HFF-Myc (cell line): ENCODE measurements at regions not wholly inside any gene's neighbourhood (a gene's known extent, or its start where the extent isn't known, plus 50 kb on each side); places are given as distances from the start of the nearest gene placed in this dataset.

Source experiments
- DNase-seq: peaks from one replicate; pipeline ENCODE4 v3.0.0-alpha.2; 2011; ENCODE audit warnings: low read depth; ENCODE audit errors: extremely low read depth
- H3K4me3 ChIP-seq: replicated peaks from 2 replicates; pipeline ENCODE4 v1.5.1; 2011; ENCODE audit warnings: low read depth, mild to moderate bottlenecking, control low read depth, low read length
- TF ChIP-seq, protein P1 (sequence below): IDR thresholded peaks from 2 replicates; pipeline ENCODE4 v1.5.1; 2012; ENCODE audit warnings: mild to moderate bottlenecking, low read depth, low read length, control low read depth; ENCODE audit errors: missing control alignments

DNA sequence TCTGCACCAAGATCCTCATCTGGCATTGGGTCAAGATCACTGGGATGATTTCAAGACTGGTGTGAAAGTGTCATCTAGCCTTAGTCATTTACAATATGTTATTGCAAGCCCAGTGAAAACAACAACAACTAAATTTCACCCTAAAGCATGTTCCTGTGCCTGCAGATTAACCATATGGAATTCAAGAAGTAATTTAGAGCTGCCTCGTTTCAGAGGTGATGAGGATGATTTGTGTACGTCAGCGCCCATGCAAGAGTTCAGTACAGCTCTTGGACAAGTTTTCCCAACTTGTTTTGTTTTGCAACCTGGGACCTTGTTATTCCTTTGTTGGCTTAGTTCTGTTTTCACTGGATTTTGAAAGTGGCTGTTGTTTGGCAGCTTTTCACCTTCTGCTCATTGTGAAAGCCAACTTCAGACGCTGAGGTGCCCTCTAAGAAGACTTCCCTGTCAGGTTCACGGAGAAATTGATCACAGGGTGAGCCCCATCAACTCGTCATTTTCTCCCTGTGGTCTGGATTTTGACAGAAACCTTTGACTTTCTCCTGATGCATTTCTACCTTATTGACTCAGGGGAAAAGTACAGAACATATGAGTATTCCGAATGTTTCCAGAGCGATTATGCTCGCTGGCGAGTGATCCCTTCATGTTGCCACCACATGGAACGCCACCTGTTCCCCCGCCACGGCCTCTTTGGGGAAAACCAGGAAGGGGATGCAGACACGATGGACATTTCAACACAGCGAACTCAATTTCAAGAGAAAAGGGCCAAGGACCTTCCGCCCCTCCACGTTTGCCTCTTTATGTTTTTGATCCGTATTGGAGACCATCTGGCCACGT, 85.6 kb downstream of the FOXL1 start:
- TF ChIP-seq, protein P1, sequence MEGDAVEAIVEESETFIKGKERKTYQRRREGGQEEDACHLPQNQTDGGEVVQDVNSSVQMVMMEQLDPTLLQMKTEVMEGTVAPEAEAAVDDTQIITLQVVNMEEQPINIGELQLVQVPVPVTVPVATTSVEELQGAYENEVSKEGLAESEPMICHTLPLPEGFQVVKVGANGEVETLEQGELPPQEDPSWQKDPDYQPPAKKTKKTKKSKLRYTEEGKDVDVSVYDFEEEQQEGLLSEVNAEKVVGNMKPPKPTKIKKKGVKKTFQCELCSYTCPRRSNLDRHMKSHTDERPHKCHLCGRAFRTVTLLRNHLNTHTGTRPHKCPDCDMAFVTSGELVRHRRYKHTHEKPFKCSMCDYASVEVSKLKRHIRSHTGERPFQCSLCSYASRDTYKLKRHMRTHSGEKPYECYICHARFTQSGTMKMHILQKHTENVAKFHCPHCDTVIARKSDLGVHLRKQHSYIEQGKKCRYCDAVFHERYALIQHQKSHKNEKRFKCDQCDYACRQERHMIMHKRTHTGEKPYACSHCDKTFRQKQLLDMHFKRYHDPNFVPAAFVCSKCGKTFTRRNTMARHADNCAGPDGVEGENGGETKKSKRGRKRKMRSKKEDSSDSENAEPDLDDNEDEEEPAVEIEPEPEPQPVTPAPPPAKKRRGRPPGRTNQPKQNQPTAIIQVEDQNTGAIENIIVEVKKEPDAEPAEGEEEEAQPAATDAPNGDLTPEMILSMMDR, result no peak
- H3K4me3 ChIP-seq, result no peak overlapping the region; the same call in 1 of the 2 replicates
- DNase-seq, result no peak

DNA sequence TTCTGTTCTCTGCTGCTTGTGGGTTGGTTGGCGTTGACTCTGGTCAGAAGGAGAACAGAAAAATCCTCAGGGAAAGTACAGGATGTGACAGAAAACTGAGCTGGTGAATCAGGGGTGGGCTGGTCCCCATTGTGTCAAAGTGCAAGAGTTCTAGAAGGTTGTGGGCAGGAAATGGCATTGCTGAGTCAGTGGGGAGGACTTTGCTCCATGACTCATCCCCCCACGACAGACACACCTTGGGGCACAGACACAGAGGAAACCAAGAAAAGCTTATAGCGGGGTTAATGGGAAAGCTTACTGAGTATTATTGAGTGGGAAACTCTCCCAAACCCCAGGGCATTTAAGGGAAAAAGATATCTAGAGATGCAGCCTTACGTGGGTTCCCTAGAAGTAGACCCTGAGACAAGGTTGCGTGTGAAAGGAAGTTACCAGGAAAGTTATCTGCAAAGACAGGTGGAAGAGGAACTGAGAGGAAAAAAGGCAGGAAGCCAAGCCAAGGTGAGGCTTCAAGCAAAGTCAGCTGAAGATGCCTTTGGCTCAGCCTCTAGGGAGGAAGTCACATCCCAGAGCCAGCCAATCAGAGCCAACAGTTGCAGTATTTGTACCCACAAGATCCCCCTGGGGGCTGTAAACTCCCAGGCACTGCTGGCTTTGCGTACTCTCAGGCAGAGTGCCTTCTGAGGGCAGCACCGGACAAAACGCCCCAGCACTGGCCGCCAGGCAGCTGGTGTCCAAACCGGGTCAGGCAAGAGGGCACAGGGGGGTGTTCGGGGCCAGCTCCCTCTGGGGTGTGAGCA, 86.4 kb downstream of the FOXL1 start:
- TF ChIP-seq, protein P1, result peak; percentile 7
- DNase-seq, result peak; percentile 95

DNA sequence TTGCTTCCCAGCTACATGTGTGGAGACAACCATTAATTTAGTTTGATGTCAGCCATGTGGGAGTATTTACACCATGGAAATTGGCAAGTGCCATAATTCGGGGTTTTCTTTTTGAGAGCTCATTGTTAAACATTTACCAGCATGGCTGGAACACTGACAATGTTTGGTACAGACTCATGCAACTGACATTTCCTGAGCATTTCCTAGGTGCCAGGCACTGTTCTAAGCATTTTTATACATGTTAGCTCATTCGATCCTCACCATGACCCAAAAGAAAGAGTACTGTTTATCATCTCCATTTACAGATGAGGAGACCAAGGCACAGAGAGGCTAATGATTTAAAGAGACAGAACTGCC, 86.9 kb downstream of the FOXL1 start:
- no peak for DNase-seq
- no peak overlapping the region for H3K4me3 ChIP-seq
- TF ChIP-seq, protein P1, result no peak

More for the DNA sequence above, 86.4 kb downstream of the FOXL1 start:
- no peak overlapping the region; the same call in 1 of the 2 replicates for H3K4me3 ChIP-seq

DNA sequence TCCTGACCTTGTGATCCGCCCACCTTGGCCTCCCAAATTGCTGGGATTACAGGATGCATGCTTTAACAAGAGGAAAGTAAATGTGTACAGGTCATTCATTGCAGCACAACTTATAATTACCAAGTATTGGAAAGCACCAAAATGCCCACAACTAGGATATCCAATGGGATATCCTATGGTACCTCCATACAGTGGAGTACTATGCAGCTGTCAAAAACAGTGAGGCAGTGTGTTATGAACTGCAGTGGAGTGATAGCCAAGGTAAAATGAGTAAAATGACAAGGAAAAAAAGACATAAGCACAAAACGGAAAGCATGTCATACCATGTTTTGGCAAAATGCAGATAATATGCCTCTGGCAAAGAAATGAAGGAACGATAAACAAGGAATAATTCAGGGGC, 87.6 kb downstream of the FOXL1 start:
- TF ChIP-seq, protein P1, result no peak
- H3K4me3 ChIP-seq, result no peak overlapping the region
- no peak for DNase-seq

DNA sequence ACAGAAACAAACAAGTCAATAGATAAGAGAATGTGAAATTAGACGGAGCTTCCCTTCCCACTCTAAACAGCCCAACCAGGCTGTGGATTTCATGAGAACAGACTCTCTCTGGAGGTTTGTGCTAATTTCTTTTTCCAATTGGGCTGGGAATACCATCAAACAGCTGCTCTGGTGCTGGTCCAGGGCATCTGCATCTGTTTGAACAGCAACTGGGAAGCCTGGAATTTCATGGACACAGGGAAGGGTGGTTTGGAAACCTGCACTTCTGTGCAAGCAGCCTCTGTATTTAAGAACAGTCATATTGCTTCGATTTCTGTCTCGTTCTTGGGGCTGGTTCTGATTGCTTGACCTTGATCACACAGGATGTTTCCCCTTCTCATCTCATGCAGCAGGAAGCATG, 88.7 kb downstream of the FOXL1 start:
- no peak for DNase-seq
- H3K4me3 ChIP-seq, result no peak overlapping the region
- TF ChIP-seq, protein P1, result no peak

DNA sequence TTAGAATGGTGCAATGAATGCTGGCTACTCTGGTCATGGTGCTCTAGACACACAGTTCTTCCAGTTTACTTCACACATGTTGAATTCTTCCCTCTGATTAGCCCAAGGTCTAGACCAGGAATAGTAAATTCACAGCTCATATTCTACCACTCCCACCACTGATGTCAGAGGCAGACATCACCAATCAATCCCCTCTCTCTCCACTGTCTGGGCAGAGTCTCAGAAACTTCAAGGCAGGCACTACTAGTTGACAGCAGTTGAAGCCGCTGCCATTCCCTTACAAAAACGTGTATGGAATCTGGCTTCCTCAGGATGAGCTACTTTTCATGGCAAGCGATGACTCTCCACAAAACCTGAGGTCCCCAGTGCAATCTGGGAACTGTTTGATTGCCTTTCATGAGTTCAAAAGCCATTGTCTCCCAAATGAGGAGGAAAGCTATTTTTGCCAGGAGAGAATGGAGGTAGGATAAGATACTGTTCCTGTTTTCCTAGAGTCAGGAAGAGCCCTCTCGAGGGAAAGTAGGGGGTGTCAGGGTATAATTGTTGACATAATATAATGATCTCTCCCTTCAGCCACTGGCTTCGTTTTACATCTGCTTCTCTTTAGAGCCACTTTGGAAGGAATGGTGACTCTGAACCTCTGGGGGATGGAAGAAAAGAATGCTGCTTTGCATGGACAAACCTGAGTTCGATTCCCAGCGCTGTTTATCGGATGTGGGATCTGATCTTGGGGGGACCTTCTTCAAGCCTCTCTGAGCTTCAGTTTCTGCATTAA, 90.0 kb downstream of the FOXL1 start:
- no peak overlapping the region for H3K4me3 ChIP-seq
- no peak for DNase-seq
- TF ChIP-seq, protein P1, result no peak
